ENCODE measurements at regions not wholly inside any gene's neighbourhood (a gene's known extent, or its start where the extent isn't known, plus 50 kb on each side); places are given as distances from the start of the nearest gene placed in this dataset.

- ChIA-PET SMC1A (ENCODE audit: uncharacterized antibody, unreplicated experiment) (interaction anchor here (0.6 to 2.2 kb wide), 4 partner anchors 9 to 241 kb away, joined by 3 to 5 read pairs (median 4); no protein-coding TSS in a partner anchor), POLR2A (interaction anchor here (0.6 kb wide), 1 partner anchor 448 kb away, joined by 3 read pairs; no protein-coding TSS in a partner anchor), RAD21 (ENCODE audit: unreplicated experiment) (no interaction called here), CTCF (interaction anchor here (1.0 to 1.3 kb wide), 2 partner anchors 15 to 17 kb away, joined by 4 to 6 read pairs; no protein-coding TSS in a partner anchor)
- 30% methylated on average over 6 of the region's 6 CpGs for WGBS (ENCODE audit: insufficient coverage, insufficient replicate concordance, low lambda C conversion rate, missing lambda C conversion rate)
- no peak overlapping the region for H3K4me3 ChIP-seq
- DNase-seq (ENCODE audit: low read depth, low spot score) (no peak), FAIRE-seq (no peak), ATAC-seq (no peak)
- H3K9me3 ChIP-seq (replicated peaks; ENCODE audit: control insufficient read depth, insufficient read depth, low read length) = no peaks in the 10 kb centered on the region
- no TSS peak for BruUV-seq (replicated peaks)
- intact Hi-C loops (cut with micrococcal nuclease; ENCODE audit: unreplicated experiment) (no loop called here), in situ Hi-C loops (cut with MboI) (no loop called here)
- H4K20me1 ChIP-seq (ENCODE audit: control insufficient read depth, insufficient read depth) = no peaks in the 10 kb centered on the region
- no peaks in the 10 kb centered on the region for H3K4me1 ChIP-seq (ENCODE audit: control insufficient read depth, insufficient read depth, low read length)
- TF ChIP-seq POLR2AphosphoS2 (IDR thresholded peaks at IDR 0.05; ENCODE audit: low read depth, low read length) = no peak
- no peak for TF ChIP-seq NFYB (IDR thresholded peaks at IDR 0.05; ENCODE audit: insufficient read depth, low read depth, low read length)
- TF ChIP-seq SMAD1 (IDR thresholded peaks at IDR 0.05; ENCODE audit: low read depth, partially characterized antibody) = no peak
- no peak for TF ChIP-seq YBX1 (IDR thresholded peaks at IDR 0.05)
- no peak for TF ChIP-seq CBFB (IDR thresholded peaks at IDR 0.05; ENCODE audit: low read depth)
- no peak for TF ChIP-seq HDGF (IDR thresholded peaks at IDR 0.05)
- no peak for TF ChIP-seq PKNOX1 (IDR thresholded peaks at IDR 0.05)
- no peak for TF ChIP-seq TAF1 (IDR thresholded peaks at IDR 0.05; ENCODE audit: borderline replicate concordance, low read depth, low read length)
- TF ChIP-seq NBN (IDR thresholded peaks at IDR 0.05) = no peak
- TF ChIP-seq EP300 (IDR thresholded peaks at IDR 0.05; ENCODE audit: borderline replicate concordance in 1 of 2, control insufficient read depth in 1 of 2, low read depth in 2 of 2, low read length in 2 of 2) = no peak
- no peak for TF ChIP-seq PML (IDR thresholded peaks at IDR 0.05; ENCODE audit: low read length)
- H3K27me3 ChIP-seq (replicated peaks in 1 of 2; ENCODE audit: control insufficient read depth in 2 of 2, insufficient read depth in 2 of 2, low read length in 1 of 2) = no peaks in the 10 kb centered on the region
- no peaks in the 10 kb centered on the region for H3K36me3 ChIP-seq (ENCODE audit: control insufficient read depth in 2 of 2, insufficient read depth in 2 of 2, low read length in 1 of 2)
- H3K27ac ChIP-seq (ENCODE audit: control insufficient read depth, insufficient read depth) = no peak overlapping the region
- H2AFZ ChIP-seq (ENCODE audit: control insufficient read depth, low read depth, low read length) = no peak overlapping the region
- H3K4me2 ChIP-seq (ENCODE audit: control insufficient read depth, insufficient read depth) = no peak overlapping the region
- no peaks in the 10 kb centered on the region for H3K79me2 ChIP-seq (ENCODE audit: control insufficient read depth, insufficient read depth, low read length)
- H3K9ac ChIP-seq (ENCODE audit: control insufficient read depth, insufficient read depth, low read length) = no peak overlapping the region
Observed at GRCh38 chr12:125567581-125567980, 502.3 kb downstream of the AACS start.
